Retina (tissue), 1 donor: ENCODE measurements at regions not wholly inside any gene's neighbourhood (a gene's known extent, or its start where the extent isn't known, plus 50 kb on each side); places are given as distances from the start of the nearest gene placed in this dataset.
"Not testable (repeated sequence)": the region's sequence is repeated elsewhere in the genome, so short reads cannot be mapped to it uniquely, and the experiment has no call there.

ENCODE experiments used
- DNase-seq: peaks from one replicate; pipeline ENCODE4 v3.0.0-alpha.2; 2016

- DNase-seq = peak; percentile 76
These were observed 161.4 kb downstream of the LY86 start for GRCh38 chr6:6749702-6750491.

GRCh38 chr6:6750594-6751265 is 162.2 kb downstream of the LY86 start:
- DNase-seq = no peak

GRCh38 chr6:6751266-6751596 is 162.7 kb downstream of the LY86 start:
- no peak for DNase-seq

- DNase-seq = no peak
These were observed 163.1 kb downstream of the LY86 start for GRCh38 chr6:6751619-6752023.

- peak; percentile 59 for DNase-seq
These were observed 163.6 kb downstream of the LY86 start for GRCh38 chr6:6752129-6752528.

GRCh38 chr6:6753301-6753700 is 164.8 kb downstream of the LY86 start:
- DNase-seq = no peak

- no peak for DNase-seq
These were observed 168.0 kb downstream of the LY86 start for GRCh38 chr6:6756526-6756925.

GRCh38 chr6:6758546-6758914 is 170.0 kb downstream of the LY86 start:
- no peak for DNase-seq

- peak; percentile 83 for DNase-seq
These were observed 170.6 kb downstream of the LY86 start for GRCh38 chr6:6758915-6759654.

GRCh38 chr6:6760002-6760401 is 171.5 kb downstream of the LY86 start:
- no peak for DNase-seq

- not testable (repeated sequence) for DNase-seq
These were observed 174.0 kb downstream of the LY86 start for GRCh38 chr6:6762566-6762965.

- no peak for DNase-seq
These were observed 176.4 kb downstream of the LY86 start for GRCh38 chr6:6764764-6765434.

GRCh38 chr6:6766230-6766905 is 177.8 kb downstream of the LY86 start:
- DNase-seq = no peak

GRCh38 chr6:6769466-6769865 is 180.9 kb downstream of the LY86 start:
- DNase-seq = no peak

GRCh38 chr6:6771224-6771945 is 182.9 kb downstream of the LY86 start:
- no peak for DNase-seq

- DNase-seq = no peak
These were observed 183.4 kb downstream of the LY86 start for GRCh38 chr6:6771964-6772363.

GRCh38 chr6:6772751-6773150 is 184.2 kb downstream of the LY86 start:
- DNase-seq = no peak

- no peak for DNase-seq
These were observed 186.6 kb downstream of the LY86 start for GRCh38 chr6:6775074-6775473.

- no peak for DNase-seq
These were observed 191.7 kb downstream of the LY86 start for GRCh38 chr6:6780231-6780630.

GRCh38 chr6:6781172-6781872 is 192.8 kb downstream of the LY86 start:
- no peak for DNase-seq

- DNase-seq = no peak
These were observed 193.3 kb downstream of the LY86 start for GRCh38 chr6:6781873-6782227.

- no peak for DNase-seq
These were observed 195.2 kb downstream of the LY86 start for GRCh38 chr6:6783721-6784120.
